ENCODE measurements at regions not wholly inside any gene's neighbourhood (a gene's known extent, or its start where the extent isn't known, plus 50 kb on each side); places are given as distances from the start of the nearest gene placed in this dataset.

GRCh38 chr3:180131169-180131568 lies 94.4 kb upstream of the PEX5L start:
- H3K4me3 ChIP-seq (ENCODE audit: control extremely low read depth in 1 of 5, extremely low read depth in 1 of 5, insufficient read depth in 1 of 5, low read depth in 2 of 5, low read length in 4 of 5), result no peak overlapping the region
- ChIA-PET POLR2A (no interaction called here), CTCF (no interaction called here)
- no peak overlapping the region for H3K4me2 ChIP-seq (replicated peaks; ENCODE audit: low read depth, low read length, poor library complexity, severe bottlenecking)
- no peak overlapping the region for H3K9ac ChIP-seq (ENCODE audit: low read length)
- no peaks in the 10 kb centered on the region for H3K27me3 ChIP-seq (replicated peaks in 1 of 4; ENCODE audit: control extremely low read depth in 1 of 4, control insufficient read depth in 3 of 4, insufficient read depth in 4 of 4, low read length in 3 of 4)
- no peak overlapping the region for H2AFZ ChIP-seq (ENCODE audit: insufficient read depth, low read depth, low read length, poor library complexity, severe bottlenecking)
- intact Hi-C loops (cut with micrococcal nuclease), result no loop called here
- ATAC-seq (ENCODE audit: low read depth) (no peak), DNase-seq (no peak)
- H3K79me2 ChIP-seq (ENCODE audit: control insufficient read depth, insufficient read depth, low read length), result no peaks in the 10 kb centered on the region
- no peak overlapping the region for H3K4me3 Mint-ChIP-seq
- no peaks in the 10 kb centered on the region for H4K20me1 ChIP-seq (ENCODE audit: control insufficient read depth, insufficient read depth, low read length, poor library complexity, severe bottlenecking)
- H3K4me1 ChIP-seq (ENCODE audit: control insufficient read depth in 2 of 2, insufficient read depth in 2 of 2, low read length in 2 of 2), result no peaks in the 10 kb centered on the region
- no peak for TF ChIP-seq EZH2 (IDR thresholded peaks at IDR 0.05; ENCODE audit: borderline replicate concordance, insufficient read depth, low read depth, low read length, poor library complexity, severe bottlenecking)
- no peak for TF ChIP-seq CTCF (IDR thresholded peaks at IDR 0.05)
- H3K36me3 ChIP-seq (replicated peaks in 1 of 2; ENCODE audit: control extremely low read depth in 1 of 2, control insufficient read depth in 1 of 2, extremely low read depth in 1 of 2, insufficient read depth in 2 of 2, low read length in 1 of 2), result no peaks in the 10 kb centered on the region
- H3K27me3 Mint-ChIP-seq, result no peaks in the 10 kb centered on the region
- H3K9me3 Mint-ChIP-seq (ENCODE audit: insufficient read depth), result peaks cover 5% of the 10 kb centered on the region
- H3K27ac ChIP-seq (ENCODE audit: low read length in 2 of 2), result no peak overlapping the region
- no peak overlapping the region for H3K27ac Mint-ChIP-seq
- no CpG with 5 or more reads among the region's 3 CpGs for WGBS (ENCODE audit: insufficient coverage)
- no peaks in the 10 kb centered on the region for H3K4me1 Mint-ChIP-seq
- peaks cover 0 to 5% (median 0%) of the 10 kb centered on the region in 3 donors for H3K9me3 ChIP-seq (ENCODE audit: control extremely low read depth in 1 of 3, control insufficient read depth in 2 of 3, insufficient read depth in 1 of 3, low read length in 2 of 3)

GRCh38 chr3:180135101-180135500 lies 98.4 kb upstream of the PEX5L start:
- H3K27me3 ChIP-seq (replicated peaks in 1 of 4; ENCODE audit: control extremely low read depth in 1 of 4, control insufficient read depth in 3 of 4, insufficient read depth in 4 of 4, low read length in 3 of 4), result no peaks in the 10 kb centered on the region
- no peaks in the 10 kb centered on the region for H3K36me3 ChIP-seq (replicated peaks in 1 of 2; ENCODE audit: control extremely low read depth in 1 of 2, control insufficient read depth in 1 of 2, extremely low read depth in 1 of 2, insufficient read depth in 2 of 2, low read length in 1 of 2)
- H3K79me2 ChIP-seq (ENCODE audit: control insufficient read depth, insufficient read depth, low read length), result no peaks in the 10 kb centered on the region
- H3K27me3 Mint-ChIP-seq, result no peaks in the 10 kb centered on the region
- H2AFZ ChIP-seq (ENCODE audit: insufficient read depth, low read depth, low read length, poor library complexity, severe bottlenecking), result no peak overlapping the region
- no peaks in the 10 kb centered on the region for H3K9me3 Mint-ChIP-seq (ENCODE audit: insufficient read depth)
- CTCF ChIA-PET, result interaction anchor here (0.6 kb wide), 1 partner anchor 10 kb away, joined by 4 read pairs; no protein-coding TSS in a partner anchor
- intact Hi-C loops (cut with micrococcal nuclease), result no loop called here
- POLR2A ChIA-PET, result no interaction called here
- H3K4me3 ChIP-seq (ENCODE audit: control extremely low read depth in 1 of 5, extremely low read depth in 1 of 5, insufficient read depth in 1 of 5, low read depth in 2 of 5, low read length in 4 of 5), result no peak overlapping the region
- H3K4me3 Mint-ChIP-seq, result no peak overlapping the region
- H3K4me1 ChIP-seq (ENCODE audit: control insufficient read depth in 2 of 2, insufficient read depth in 2 of 2, low read length in 2 of 2), result no peaks in the 10 kb centered on the region
- no peaks in the 10 kb centered on the region for H3K9me3 ChIP-seq (ENCODE audit: control extremely low read depth in 1 of 3, control insufficient read depth in 2 of 3, insufficient read depth in 1 of 3, low read length in 2 of 3)
- H3K4me1 Mint-ChIP-seq, result no peaks in the 10 kb centered on the region
- 75% methylated on average over 2 of the region's 2 CpGs for WGBS (ENCODE audit: insufficient coverage)
- no peaks in the 10 kb centered on the region for H4K20me1 ChIP-seq (ENCODE audit: control insufficient read depth, insufficient read depth, low read length, poor library complexity, severe bottlenecking)
- no peak overlapping the region for H3K4me2 ChIP-seq (replicated peaks; ENCODE audit: low read depth, low read length, poor library complexity, severe bottlenecking)
- TF ChIP-seq CTCF (IDR thresholded peaks at IDR 0.05) (no peak), EZH2 (IDR thresholded peaks at IDR 0.05; ENCODE audit: borderline replicate concordance, insufficient read depth, low read depth, low read length, poor library complexity, severe bottlenecking) (no peak)
- no peak overlapping the region for H3K27ac Mint-ChIP-seq
- no peak overlapping the region for H3K27ac ChIP-seq (ENCODE audit: low read length in 2 of 2)
- DNase-seq (no peak), ATAC-seq (ENCODE audit: low read depth) (no peak)
- no peak overlapping the region for H3K9ac ChIP-seq (ENCODE audit: low read length)
